Stomach (tissue), 8 donors: ENCODE measurements at regions not wholly inside any gene's neighbourhood (a gene's known extent, or its start where the extent isn't known, plus 50 kb on each side); places are given as distances from the start of the nearest gene placed in this dataset.

Source experiments
- DNase-seq, 2 donors: peaks; one replicate each; pipeline versions ENCODE4 v3.0.0 to v3.0.0-alpha.2; 2013 to 2019
- H3K27ac ChIP-seq, 5 donors: fragments of 200-600 bp in 4 of 5; sonication (generic) in 4 of 5; one replicate each; pipeline ENCODE4 v1.5.1; 2013 to 2019; ENCODE audit warnings: mild to moderate bottlenecking in 1 of 5, moderate library complexity in 1 of 5
- H3K27me3 ChIP-seq, 3 donors: fragments of 200-600 bp; sonication (generic); one replicate each; pipeline ENCODE4 v1.5.1; 2017 to 2019; ENCODE audit warnings: mixed run types in 1 of 3
- H3K36me3 ChIP-seq, 4 donors: fragments of 200-600 bp; sonication (generic); 1 replicate in 3 of 4; 2 replicates in 1 of 4; pipeline ENCODE4 v1.5.1; 2016 to 2019
- H3K4me1 ChIP-seq, 4 donors: fragments of 200-600 bp; sonication (generic); one replicate each; pipeline ENCODE4 v1.5.1; 2016 to 2019
- H3K4me3 ChIP-seq, 4 donors: fragments of 200-600 bp; sonication (generic) in 3 of 4; one replicate each; pipeline ENCODE4 v1.5.1; 2016 to 2019; ENCODE audit warnings: mild to moderate bottlenecking in 1 of 4
- H3K9me3 ChIP-seq, 4 donors: fragments of 200-600 bp; sonication (generic); one replicate each; pipeline ENCODE4 v1.5.1; 2016 to 2019
- CTCF ChIP-seq, 7 experiments: fragments of 450-650 bp in 4 of 7; fragments of 200-600 bp in 3 of 7; sonication (generic) in 3 of 7; IDR thresholded peaks; one replicate each; pipeline ENCODE4 v1.5.1; 2016 to 2019; ENCODE audit warnings: antibody characterized with exemption in 7 of 7, control low read depth in 2 of 7, mild to moderate bottlenecking in 1 of 7
- EP300 ChIP-seq: sonication (generic); formaldehyde crosslinking; IDR thresholded peaks from one replicate; pipeline ENCODE4 v1.6.1; 2017; ENCODE audit warnings: antibody characterized with exemption
- POLR2A ChIP-seq, 4 donors: fragments of 450-650 bp; IDR thresholded peaks; one replicate each; pipeline ENCODE4 v1.6.1; 2016; ENCODE audit warnings: antibody characterized with exemption in 4 of 4, control low read depth in 2 of 4, mild to moderate bottlenecking in 1 of 4, moderate library complexity in 1 of 4
- POLR2AphosphoS5 ChIP-seq, 3 donors: sonication (generic); formaldehyde crosslinking; IDR thresholded peaks; one replicate each; pipeline ENCODE4 v1.6.1; 2016; ENCODE audit warnings: antibody characterized with exemption in 3 of 3
- WGBS, 5 donors: extraction: QIAGEN DNeasy Blood & Tissue Kit in 3 of 5; methylation state at CpG; one replicate each; pipeline versions ENCODE4 v1.1.5 to v1.1.7; 2013 to 2018; 5-methylcytosine and 5-hydroxymethylcytosine counted together
- intact Hi-C: fragments of 100-400 bp; cut with DNase I; formaldehyde crosslinking; loops from one replicate; pipeline ENCODE4 v1.15.1; 2023; ENCODE audit warnings: low total_unique reads
- donor health status: healthy with polysubstance abuse.
- donor health status: Bipolar disorder and iron deficiency.
- donor health status: healthy.

GRCh38 chr18:65359479-65359878 is 391.3 kb upstream of the CDH7 start:
- H3K4me3 ChIP-seq = no peak overlapping the region
- TF ChIP-seq CTCF (IDR thresholded peaks at IDR 0.05) = no peak
- TF ChIP-seq POLR2A (IDR thresholded peaks at IDR 0.05) = no peak
- no peak for TF ChIP-seq EP300
- no peak for TF ChIP-seq POLR2AphosphoS5 (IDR thresholded peaks at IDR 0.05)
- 80 to 95% (median 88%) methylated on average over 1 of the region's 1 CpG for WGBS, 5 donors
- H3K4me1 ChIP-seq = no peaks in the 10 kb centered on the region
- no peak overlapping the region for H3K27ac ChIP-seq
- DNase-seq = no peak
- no peaks in the 10 kb centered on the region for H3K36me3 ChIP-seq
- no peaks in the 10 kb centered on the region for H3K27me3 ChIP-seq
- H3K9me3 ChIP-seq = no peaks in the 10 kb centered on the region
- intact Hi-C loops = no loop called here

GRCh38 chr18:65358306-65358705 is 392.5 kb upstream of the CDH7 start:
- no peak for DNase-seq
- no peaks in the 10 kb centered on the region for H3K4me1 ChIP-seq
- TF ChIP-seq CTCF (IDR thresholded peaks at IDR 0.05) (no peak), POLR2AphosphoS5 (IDR thresholded peaks at IDR 0.05) (no peak), EP300 (no peak), POLR2A (IDR thresholded peaks at IDR 0.05) (no peak)
- H3K9me3 ChIP-seq = no peaks in the 10 kb centered on the region
- intact Hi-C loops = no loop called here
- no peak overlapping the region for H3K4me3 ChIP-seq
- H3K27me3 ChIP-seq = no peaks in the 10 kb centered on the region
- no peaks in the 10 kb centered on the region for H3K36me3 ChIP-seq
- no peak overlapping the region for H3K27ac ChIP-seq
- 70 to 86% (median 80%) methylated on average over 3 of the region's 3 CpGs for WGBS, 5 donors

- intact Hi-C loops = no loop called here
- no peak overlapping the region for H3K27ac ChIP-seq
- no peaks in the 10 kb centered on the region for H3K4me1 ChIP-seq
- no peaks in the 10 kb centered on the region for H3K36me3 ChIP-seq
- no peaks in the 10 kb centered on the region for H3K9me3 ChIP-seq
- H3K4me3 ChIP-seq = no peak overlapping the region
- DNase-seq = peak in 1 of 2 donors; percentile 10
- TF ChIP-seq EP300 = no peak
- no peak for TF ChIP-seq CTCF (IDR thresholded peaks at IDR 0.05)
- TF ChIP-seq POLR2AphosphoS5 (IDR thresholded peaks at IDR 0.05) = no peak
- TF ChIP-seq POLR2A (IDR thresholded peaks at IDR 0.05) = no peak
- no peaks in the 10 kb centered on the region for H3K27me3 ChIP-seq
- 48 to 69% (median 67%) methylated on average over 3 of the region's 3 CpGs for WGBS, 5 donors
These were observed 398.6 kb upstream of the CDH7 start for GRCh38 chr18:65352186-65352585.

GRCh38 chr18:65349635-65350034 is 401.2 kb upstream of the CDH7 start:
- no peaks in the 10 kb centered on the region for H3K27me3 ChIP-seq
- DNase-seq = no peak
- H3K4me3 ChIP-seq = no peak overlapping the region
- H3K36me3 ChIP-seq = no peaks in the 10 kb centered on the region
- H3K4me1 ChIP-seq = no peaks in the 10 kb centered on the region
- H3K27ac ChIP-seq = no peak overlapping the region
- WGBS, 5 donors = 67 to 86% (median 74%) methylated on average over 2 of the region's 2 CpGs
- TF ChIP-seq POLR2A (IDR thresholded peaks at IDR 0.05) (no peak), EP300 (no peak), POLR2AphosphoS5 (IDR thresholded peaks at IDR 0.05) (no peak), CTCF (IDR thresholded peaks at IDR 0.05) (no peak)
- intact Hi-C loops = no loop called here
- H3K9me3 ChIP-seq = no peaks in the 10 kb centered on the region
